ENCODE measurements at regions not wholly inside any gene's neighbourhood (a gene's known extent, or its start where the extent isn't known, plus 50 kb on each side); places are given as distances from the start of the nearest gene placed in this dataset.

GRCh38 chr18:6465281-6465680 is 50.6 kb upstream of the L3MBTL4 start:
- no peak for DNase-seq

GRCh38 chr18:6476190-6476589 is 61.5 kb upstream of the L3MBTL4 start:
- DNase-seq = no peak

GRCh38 chr18:6476880-6477279 is 62.2 kb upstream of the L3MBTL4 start:
- no peak for DNase-seq

DNA sequence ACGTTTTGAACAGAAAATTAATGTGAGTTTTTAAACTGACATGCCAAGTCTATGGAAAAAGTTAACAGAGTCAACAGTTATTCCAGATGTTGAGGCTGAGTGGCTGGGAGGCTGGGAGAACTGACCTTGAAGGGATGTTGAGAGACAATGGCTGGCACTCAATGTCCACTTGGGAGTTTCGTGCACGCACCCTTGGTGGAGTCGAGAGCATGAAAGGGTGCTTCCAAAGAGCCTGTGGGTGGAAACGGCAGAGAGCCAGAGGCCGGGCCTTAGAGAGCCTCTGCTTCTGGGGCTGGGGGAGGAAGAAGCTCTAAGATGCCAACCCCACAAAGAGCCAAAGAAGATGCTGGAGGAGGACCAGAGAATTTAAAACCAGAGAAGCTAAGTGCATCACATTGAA is 63.4 kb upstream of the L3MBTL4 start:
- DNase-seq = no peak

DNA sequence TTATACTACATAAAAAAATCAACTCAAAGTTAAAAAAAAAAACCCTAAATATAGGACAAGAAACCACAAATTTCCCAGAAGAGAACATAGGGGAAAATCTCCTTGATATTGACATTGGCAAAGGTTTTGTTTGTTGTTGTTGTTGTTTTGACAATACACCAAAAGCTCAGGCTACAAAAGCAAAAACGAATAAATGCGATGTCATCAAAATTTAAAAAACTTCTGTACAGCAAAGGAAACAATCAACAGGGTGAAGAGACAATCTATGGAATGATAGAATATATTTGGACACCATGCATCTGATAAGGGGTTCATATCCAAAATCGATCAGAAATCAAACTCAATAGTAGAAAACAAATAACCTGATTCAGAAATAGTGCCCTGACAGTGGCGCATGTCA is 65.0 kb upstream of the L3MBTL4 start:
- DNase-seq = no peak

DNA sequence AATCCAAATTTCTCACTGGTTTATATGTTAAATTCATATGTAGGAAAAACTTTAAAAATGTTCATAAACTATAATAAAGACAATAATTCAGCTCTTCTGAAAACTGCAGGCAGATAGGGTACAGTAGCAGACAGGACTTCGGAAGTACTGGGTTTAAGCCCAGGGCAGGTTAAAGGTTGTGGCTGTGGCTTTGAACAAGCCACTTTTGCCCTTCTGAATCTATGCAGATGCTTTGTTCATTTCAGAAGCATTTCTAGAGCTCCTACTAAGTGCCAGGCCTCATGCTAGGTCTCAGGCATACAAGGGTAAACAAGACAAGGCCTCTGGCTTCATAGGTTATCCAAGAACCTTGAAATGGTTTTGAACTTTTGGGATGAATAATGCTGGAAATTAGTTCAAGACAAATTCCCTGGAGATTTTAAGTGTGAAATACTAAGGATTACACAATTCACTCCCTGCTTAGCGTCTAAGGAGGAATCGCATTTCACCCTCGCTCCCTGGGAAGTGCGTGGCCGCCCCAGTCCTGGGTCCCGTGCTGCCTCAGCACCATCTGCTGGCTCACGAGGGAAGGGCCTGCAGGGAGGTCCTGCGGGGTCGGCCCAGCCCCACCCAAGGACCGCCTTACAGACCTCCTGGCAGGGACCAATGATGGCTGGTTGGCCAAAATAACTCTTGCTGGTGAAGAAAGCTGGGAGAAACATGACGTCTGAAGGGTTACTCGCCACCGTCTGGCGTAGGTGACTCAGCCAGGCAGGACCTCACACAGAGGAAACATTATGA is 67.7 kb upstream of the L3MBTL4 start:
- DNase-seq = peak; percentile 52

GRCh38 chr18:6484659-6485058 is 69.9 kb upstream of the L3MBTL4 start:
- DNase-seq = no peak

GRCh38 chr18:6486313-6486712 is 71.6 kb upstream of the L3MBTL4 start:
- no peak for DNase-seq

DNA sequence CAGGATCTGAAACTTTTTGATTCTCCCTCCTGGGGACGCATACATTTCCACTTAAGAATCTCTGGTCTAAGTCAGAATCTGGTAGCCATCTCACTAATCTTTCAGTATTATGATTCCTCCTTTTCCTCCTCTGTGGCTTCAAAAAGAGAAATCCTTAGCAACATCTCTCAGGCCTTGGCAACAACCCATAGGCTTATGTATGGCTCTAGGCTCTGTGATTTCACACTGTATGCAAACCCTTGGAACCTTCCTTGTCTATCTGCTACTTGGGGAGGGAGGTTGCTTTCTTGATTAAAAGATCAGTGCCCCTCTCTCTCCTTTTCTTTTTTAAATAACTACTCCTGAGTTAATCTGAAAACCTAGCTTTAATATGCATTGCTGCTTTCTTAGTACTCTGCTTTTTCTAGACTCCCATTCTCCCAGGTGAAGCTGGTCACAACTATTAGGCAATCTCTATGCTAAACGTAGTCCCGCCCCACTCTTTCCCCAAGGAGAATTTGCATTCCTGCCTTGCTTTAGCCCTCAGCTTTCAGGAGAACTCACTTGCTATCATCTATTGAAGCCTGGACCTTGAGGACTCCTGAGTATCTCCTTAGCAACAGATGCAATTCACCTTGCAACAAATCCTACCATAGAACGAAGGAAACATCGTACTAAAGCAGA is 72.2 kb upstream of the L3MBTL4 start:
- DNase-seq = no peak

DNA sequence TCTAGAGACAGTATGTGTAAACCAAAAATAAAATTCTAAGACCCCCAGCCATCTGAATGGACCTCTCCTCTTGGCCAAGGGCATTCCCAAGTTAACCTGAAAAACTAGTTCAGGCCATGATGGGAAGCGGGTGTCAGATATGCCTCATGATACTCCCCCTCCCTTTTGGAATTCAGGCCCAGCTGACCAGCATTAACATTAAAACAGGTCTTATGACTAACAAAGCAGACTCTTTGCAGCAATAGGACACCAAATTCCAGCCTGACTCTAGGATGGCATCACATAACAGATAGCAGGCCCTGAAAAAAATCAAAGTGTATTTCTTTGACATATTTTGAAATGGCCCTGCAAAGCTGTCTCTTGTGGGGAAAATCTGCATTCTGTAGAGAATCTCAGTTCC is 73.3 kb upstream of the L3MBTL4 start:
- no peak for DNase-seq

GRCh38 chr18:6488956-6489355 is 74.2 kb upstream of the L3MBTL4 start:
- no peak for DNase-seq

DNA sequence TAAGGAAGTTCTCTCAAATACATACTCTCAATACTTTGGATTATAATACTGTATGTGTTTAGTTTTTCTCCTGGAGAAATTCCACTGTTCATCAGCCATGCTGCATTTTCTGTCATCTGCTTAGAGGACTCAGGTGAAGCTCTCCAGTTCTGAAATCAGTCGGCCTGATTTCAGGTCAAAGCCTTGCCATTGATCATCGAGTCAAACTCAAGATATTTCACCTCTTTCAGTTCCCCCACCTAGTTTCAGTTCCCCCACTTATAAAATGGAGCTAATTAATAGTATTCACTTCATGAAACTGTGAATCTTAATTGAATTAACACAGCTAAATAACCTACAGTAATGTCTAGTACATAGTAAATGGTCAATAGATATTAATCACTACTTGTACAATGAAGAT is 75.3 kb upstream of the L3MBTL4 start:
- no peak for DNase-seq

GRCh38 chr18:6493194-6493593 is 78.5 kb upstream of the L3MBTL4 start:
- DNase-seq = no peak

DNA sequence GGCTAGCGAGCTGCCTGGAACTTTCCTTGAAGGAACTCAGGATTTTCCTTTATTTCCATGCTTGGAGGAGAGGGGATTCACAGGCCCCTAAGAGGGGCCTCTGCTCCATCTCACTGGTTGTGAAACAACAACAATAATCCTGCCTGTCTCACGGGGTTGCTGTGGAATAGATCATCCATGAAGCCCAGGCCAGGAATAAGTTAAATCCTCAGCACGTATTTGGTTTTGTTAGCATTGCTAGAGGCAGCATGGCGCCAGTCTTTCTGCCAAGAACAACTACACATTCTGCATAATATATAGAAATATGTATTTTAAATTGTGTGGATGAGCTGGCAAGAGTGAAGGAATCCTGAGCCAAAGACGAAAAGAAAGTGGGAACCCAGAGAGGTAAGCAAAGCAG is 80.8 kb upstream of the L3MBTL4 start:
- DNase-seq = no peak

DNA sequence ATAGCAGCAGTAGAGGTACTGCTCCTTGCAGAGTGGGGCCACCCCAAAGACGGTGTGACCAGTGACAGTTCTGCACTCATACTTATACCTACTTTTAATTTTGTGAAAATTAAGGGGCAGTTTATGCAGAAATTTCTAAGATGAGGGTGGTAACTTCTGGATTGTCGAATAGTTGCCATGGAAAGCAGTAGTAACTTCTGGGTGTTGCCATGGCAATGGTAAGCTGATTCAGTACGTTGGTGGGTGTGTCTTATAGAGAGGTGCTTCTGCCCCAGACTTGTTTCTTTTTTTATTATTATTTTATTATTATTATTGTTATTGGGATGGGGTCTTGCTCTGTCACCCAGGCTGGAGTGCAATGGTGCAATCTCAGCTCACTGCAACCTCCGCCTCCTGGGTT is 82.8 kb upstream of the L3MBTL4 start:
- no peak for DNase-seq

- no peak for DNase-seq
Observed at GRCh38 chr18:6498289-6498856, 83.7 kb upstream of the L3MBTL4 start.

DNA sequence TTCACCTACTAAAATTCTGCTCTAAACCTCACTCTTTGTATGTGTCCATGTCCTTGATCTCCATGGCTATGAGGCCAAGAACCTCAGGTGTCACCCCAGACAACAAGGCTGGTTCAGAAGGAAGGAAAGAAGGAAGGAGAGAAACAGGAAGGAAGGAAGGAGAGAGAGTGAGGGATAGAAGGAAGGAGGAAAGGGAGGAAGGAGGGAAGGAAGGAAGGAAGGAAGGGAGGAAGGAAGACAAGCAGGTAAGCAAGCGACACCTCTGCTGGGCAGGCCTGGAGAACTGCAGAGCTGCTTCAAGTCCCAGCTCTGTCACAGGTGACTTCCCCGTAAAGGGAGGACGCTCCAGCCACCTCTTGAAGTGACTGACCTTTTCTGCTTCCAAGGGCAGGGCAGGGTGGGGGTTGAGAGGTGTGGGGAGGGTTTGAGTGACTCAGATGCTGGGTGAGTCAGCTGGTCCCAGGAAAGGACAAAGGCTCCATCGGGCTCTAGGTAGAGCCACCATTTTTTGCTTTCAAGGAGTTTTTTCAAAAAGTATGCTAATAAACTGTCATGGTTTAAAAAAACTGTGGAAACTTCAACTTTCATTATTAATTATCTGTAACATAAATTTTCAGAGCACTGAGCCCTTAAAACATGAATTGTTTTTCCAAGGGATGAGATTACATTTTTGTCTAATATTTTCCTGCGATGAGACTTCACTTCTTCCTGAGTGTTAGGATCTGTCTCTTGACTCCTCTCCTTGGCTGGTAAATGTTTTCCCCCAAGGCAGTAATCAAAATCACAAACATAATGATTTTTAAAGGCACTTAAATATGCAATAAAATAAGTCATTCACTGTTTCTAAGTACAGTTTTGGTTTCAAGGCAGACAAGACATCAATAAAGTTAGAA is 90.1 kb upstream of the L3MBTL4 start:
- no peak for DNase-seq

GRCh38 chr18:6505498-6505875 is 90.8 kb upstream of the L3MBTL4 start:
- DNase-seq = no peak

DNA sequence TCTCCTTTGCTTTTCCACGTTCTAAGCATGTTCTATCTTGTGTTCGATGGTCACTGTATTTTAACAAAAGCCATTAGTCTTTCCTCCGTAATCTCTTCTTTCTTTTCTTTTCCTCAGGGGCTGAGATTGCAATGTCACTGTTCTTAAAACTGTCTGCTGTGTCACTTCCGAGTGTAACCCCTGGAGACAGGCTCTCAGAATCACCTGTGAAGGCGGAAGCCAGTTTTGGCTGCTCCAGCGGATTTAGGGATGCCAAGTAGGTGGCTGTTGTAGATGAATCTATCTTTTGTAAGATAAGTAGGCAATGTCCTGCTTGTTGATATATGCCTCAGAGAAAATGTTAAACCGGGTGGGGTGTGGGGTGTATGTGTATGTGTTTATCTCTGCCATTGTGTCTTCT is 94.7 kb upstream of the L3MBTL4 start:
- DNase-seq = no peak

DNA sequence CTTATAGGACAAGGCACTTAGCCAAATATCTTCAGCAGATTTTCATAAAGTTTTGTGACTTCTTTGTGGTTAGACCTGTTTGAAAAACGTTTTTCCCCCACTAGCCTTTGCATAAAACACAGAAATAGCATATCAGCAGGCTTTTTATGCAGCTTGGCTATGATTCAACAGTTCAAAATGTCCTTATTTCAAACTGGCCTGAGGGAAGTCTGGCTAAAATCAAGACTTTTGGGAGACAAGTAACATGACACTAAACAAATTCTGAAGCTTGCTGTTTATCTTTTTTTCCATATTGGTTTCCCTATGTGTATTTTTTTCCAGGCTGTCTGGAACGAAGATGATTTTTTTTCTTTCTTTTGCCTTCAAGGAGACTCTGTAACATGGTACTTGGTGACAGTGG is 95.1 kb upstream of the L3MBTL4 start:
- DNase-seq = peak; percentile 11

- no peak for DNase-seq
Observed at GRCh38 chr18:6520901-6521300, 106.2 kb upstream of the L3MBTL4 start.

DNA sequence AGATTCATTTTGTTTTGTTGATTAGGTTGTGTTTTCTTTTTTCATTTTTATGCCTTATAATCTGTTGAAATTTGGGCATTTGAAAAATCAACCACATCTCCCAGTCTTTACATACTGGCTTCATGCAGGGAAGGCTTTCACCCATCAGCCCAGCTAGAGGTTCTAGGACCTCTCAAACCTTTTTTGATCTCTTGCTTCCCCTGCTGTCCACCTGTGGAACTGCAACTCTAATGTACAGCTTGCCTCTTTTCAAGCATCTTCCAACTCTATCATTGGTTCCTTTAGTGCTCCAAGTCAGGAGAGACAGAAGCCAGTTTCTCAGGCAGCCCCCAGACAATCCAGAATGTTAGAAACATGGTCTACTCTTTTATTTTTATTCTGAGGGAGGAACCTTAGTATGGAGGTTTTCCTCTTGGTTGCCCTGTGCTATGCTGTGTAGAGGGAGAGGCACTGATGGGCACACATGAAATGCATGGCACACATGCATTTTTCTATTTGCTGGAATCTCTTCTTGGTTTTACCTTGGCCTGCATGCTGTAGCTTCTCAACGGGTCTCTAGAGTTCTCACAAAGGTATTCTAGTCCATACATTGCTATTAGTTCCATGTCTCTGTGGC is 107.2 kb upstream of the L3MBTL4 start:
- DNase-seq = no peak

Measured in renal pelvis (tissue), 1 donor.